ENCODE measurements at regions not wholly inside any gene's neighbourhood (a gene's known extent, or its start where the extent isn't known, plus 50 kb on each side); places are given as distances from the start of the nearest gene placed in this dataset.
A peak's percentile ranks its signal among the peaks of the same experiment; 100 is the strongest.

DNA sequence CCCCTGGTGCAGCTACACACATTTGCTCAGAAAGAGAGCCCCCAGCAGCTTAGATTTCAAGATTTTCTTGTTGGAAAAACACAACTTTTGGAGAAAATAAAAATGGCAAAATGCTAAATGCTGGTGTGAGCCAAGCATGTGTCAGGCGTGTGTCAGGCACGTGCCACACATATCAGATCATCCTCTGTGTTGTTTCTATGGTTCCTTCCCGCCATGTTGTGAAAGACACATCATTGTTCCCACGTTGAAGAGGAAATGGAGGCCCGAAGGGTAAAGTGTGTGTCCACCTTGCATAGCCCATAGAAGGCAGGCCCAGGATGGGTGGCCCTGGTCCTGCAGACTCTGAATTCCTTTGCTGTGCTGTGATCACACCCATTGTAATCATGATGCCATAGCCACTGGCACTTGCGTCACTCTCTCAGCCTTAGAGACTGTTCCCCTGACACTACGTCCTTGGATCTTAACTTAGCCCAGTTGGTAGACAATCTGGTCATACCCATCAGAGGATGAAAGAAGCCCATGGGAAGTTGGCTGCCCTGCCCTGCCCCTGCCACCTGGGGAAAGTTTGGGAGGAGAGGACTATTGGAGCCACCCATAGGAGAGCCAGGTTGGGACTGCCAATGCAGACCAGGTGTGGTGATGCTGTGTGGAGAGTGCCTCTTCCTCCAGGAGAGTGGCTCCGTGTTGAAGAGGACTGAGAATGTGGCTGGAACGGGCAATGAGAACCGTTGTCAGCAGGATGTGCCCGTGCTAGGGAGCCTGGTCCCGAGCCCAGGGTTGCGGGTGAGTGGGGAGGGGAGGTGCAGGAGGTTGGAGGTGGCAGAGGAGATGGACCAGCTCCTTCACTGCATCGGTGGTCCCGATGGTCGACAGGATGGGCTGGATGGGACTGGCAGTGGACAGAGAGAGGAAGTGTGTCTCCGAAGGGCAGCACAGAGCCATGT, 65.6 kb upstream of the IGFBP3 start:
- no peak for DNase-seq (ENCODE audit: low spot score)

DNA sequence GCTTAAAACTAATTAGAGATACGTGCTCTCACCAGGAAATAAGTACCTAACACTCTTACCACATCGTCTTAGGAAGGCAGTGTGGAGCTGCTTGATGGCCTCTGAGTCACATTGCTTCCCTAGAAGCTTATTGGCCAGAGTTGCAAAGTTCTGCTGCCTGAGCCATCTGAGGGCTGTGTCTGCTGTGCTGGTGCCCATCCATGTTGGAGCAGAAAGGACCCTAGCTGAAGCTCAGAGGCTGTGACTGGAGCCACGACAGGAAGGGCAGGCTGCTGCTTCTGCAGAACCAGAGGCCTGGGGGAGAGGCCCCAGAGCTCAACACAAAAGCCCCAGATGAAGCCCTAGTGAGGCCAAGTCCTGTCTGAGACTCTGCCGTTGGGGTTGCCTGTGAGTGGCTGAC, 64.8 kb upstream of the IGFBP3 start:
- peak; percentile 6 for DNase-seq (ENCODE audit: low spot score)

DNA sequence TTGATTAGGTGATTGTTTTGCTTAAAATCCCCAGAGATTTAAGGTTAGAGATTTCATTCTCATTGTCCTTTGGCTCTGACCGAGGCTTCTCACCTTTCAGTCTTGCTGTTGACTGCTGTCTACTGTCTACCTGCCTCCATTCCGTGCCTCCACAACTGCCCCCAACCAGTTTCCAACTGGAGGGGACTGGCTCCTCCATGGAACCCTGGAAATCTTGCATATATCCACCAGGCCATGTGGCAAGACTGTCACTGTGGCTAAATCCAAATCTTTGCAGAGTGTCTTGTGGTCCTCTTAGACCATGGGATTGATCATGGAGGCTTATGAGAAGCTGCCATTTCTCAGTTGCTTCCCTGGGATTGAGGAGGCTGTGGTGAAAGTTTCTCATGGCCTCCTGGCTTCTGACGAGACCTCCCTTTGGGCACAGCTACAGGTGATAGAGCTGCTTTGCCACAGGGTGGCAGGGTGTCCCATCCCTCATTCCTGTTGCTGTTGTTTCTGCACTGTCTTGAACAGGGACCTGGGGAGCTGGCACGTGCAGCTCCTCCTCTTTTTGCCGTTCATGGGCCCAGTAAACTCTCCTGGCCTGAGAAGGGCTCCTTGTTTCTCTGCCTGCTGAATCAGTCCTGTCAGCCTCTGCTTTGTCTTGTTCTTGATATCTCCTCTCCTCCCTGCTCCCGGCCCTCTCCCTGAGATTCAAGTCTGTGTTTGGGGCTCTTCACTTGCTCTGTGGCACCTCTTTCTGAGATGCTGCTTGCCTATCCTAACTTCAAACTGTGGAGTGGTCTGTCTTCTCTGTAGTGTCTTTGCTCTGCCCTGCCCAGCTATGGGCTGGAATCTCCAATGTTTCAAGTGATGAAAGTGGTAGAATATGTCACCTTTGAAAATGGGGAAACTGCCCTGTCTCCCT, 63.6 kb upstream of the IGFBP3 start:
- peak; percentile 7 for DNase-seq (ENCODE audit: low spot score)

DNA sequence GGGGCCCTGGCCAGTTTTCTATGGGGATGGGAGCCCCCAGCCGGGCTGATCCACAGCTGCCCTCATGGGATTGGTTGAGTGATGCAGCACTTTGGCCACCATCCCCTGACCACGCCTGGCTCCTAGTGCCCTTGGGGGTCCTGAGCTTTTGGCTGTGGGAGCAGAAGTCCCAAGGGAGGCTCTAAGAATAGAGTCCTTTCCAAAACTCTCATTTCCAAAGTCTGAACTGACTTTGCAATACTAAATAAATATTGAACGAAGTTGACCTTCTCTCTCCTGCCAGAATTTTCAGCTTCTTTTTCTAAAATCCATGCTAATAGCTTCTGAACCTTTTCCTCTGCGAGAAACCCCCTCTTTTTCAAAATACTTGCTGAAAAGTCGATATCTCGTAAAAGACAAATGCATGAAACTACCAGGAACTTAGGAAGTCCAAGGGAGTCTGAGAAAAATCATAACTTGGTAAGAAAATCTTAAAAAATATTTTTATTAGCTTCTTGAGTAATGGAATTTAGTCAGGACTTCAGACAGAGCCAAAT, 62.7 kb upstream of the IGFBP3 start:
- peak; percentile 8 for DNase-seq (ENCODE audit: low spot score)

DNA sequence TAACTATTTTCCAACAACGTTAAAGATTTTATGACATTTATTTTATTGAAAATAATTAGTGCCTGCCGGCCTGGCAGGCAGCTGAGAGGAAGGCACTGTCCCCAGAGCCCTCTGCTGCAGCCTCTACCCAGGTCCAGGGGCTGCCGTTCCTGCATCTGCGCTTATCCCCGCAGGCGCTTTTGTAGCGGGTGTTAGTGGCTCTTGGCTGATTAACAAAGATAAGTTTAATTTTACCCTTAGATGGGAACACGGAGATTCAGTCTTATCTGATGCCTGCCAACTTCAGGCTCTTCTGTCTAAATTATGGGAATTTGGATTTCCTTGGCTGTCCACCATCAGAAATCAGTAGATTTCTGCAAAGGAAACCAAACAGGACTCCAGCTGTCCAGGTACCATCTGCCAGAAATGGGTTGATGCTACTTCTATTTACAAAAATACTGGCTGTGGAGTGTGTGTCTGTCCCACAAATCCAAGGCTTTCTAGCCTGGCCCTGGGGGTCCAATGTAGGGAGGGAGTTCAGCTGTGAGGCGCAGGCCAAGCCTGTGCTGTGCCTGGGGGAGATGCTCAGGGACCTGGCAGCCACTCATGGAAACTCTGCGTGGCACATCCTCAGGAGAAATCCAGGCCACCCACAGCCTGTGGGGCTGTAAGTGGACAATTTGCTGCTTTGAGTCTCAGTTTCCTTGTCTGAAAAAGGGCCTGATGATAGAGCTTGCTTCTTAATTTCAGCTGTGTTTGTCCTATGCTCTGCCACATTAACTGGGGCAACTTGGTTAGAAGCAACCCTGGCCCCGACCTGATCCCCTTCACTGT, 62.0 kb upstream of the IGFBP3 start:
- peak; percentile 0 for DNase-seq (ENCODE audit: low spot score)

GRCh38 chr7:45982132-45982531, 61.1 kb upstream of the IGFBP3 start:
- no peak for DNase-seq (ENCODE audit: low spot score)

GRCh38 chr7:45980973-45981372, 59.9 kb upstream of the IGFBP3 start:
- DNase-seq (ENCODE audit: low spot score) = no peak

DNA sequence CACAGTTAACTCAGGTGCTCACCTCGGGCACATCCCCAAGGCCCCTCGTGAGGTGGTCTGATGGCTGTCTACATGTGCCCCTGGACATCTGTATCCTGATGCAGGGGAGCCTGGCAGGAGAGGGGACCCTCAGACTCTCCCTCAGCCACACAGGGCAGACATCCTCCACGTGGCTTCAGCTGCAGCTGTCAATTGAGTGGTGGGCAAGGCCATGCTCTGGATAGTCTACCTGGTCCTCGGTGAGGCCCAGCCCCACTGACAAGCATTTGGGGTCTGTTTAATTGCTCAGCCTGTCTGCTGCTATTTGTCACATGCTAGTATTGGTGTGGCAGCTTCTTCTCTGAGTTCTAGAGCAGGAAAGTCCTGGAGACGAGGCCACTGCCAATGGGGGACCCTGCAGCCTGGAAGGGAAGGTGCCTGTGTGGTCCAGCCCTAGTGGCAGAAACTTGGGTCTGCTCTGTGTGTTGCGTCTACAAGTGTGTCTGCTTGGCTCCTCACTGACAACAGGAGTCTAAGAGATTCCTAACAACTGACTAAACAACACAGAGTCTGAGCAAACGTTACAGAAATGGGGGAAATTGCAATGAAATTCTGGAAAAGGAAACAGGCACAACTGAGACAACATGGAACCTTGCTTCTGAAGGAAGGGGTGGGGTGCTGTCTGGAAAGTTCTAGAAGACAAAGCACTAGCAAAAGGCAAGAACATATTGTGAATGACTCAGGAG, 59.3 kb upstream of the IGFBP3 start:
- no peak for DNase-seq (ENCODE audit: low spot score)

DNA sequence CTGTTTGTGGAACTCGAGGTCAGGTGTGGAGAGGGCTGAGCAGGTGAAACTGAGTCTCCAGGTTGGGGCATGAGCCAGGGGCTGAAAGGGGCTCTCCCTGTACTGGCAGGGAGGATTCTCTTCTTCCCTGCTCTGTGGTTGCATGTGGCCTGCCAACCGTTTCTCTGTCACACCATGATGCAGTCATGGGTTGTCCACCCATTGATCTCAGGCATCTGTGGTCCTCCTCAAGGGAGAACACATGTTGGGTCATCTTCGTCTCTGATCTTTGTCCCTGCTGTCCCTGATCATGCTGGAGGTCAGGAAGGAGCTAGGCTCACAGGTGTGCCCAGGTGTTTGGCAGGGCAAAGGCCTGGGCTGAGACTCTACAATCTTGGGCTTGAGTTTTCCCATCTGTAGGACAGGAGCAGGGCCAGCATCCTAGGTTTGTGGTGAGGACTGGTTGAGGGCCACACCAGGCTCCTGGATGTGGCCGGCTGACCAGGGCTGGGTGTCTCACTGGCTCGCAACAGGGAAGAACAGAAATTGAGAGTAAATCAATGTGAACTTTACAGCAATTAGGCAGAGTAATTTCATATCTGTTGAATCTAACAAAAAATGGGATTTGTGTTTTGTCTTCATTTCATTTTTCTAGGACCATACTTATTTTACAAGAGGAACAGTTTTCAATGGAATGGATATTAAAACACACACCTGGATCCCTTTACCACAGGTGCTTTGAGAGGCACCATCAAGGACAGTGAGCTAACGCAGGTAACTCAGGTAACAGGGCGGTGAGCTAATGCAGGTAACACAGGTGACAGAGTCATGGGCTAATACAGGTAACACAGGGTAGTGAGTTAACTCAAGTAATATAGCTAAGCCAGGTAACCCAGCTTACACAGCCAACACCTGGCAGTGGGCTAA, 58.5 kb upstream of the IGFBP3 start:
- DNase-seq (ENCODE audit: low spot score) = no peak

GRCh38 chr7:45978731-45979211, 57.7 kb upstream of the IGFBP3 start:
- DNase-seq (ENCODE audit: low spot score) = no peak

GRCh38 chr7:45978010-45978681, 57.1 kb upstream of the IGFBP3 start:
- DNase-seq (ENCODE audit: low spot score) = peak; percentile 64

- DNase-seq (ENCODE audit: low spot score) = no peak
Measured at GRCh38 chr7:45977256-45977780, 56.2 kb upstream of the IGFBP3 start.

DNA sequence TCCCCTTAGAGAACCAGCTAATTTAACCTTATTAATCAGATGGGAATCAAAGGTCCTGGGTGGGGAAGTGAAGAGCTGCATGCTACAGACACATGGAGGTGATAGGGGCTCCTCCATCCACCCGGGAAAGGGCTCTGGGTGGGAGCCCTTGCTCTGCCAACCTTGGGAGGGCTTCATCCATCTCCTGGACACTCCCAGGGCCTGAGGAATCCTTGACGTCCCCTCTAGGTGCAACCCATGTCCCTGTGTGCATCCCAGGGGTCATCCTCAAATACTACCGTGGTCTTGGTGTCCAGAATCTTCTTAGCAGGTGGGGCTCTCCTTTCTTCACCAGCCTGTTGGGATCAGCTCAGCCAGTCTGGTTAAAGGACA, 55.4 kb upstream of the IGFBP3 start:
- DNase-seq (ENCODE audit: low spot score) = no peak

GRCh38 chr7:45975847-45976484, 54.9 kb upstream of the IGFBP3 start:
- no peak for DNase-seq (ENCODE audit: low spot score)

- no peak for DNase-seq (ENCODE audit: low spot score)
Measured at GRCh38 chr7:45975367-45975766, 54.3 kb upstream of the IGFBP3 start.

DNA sequence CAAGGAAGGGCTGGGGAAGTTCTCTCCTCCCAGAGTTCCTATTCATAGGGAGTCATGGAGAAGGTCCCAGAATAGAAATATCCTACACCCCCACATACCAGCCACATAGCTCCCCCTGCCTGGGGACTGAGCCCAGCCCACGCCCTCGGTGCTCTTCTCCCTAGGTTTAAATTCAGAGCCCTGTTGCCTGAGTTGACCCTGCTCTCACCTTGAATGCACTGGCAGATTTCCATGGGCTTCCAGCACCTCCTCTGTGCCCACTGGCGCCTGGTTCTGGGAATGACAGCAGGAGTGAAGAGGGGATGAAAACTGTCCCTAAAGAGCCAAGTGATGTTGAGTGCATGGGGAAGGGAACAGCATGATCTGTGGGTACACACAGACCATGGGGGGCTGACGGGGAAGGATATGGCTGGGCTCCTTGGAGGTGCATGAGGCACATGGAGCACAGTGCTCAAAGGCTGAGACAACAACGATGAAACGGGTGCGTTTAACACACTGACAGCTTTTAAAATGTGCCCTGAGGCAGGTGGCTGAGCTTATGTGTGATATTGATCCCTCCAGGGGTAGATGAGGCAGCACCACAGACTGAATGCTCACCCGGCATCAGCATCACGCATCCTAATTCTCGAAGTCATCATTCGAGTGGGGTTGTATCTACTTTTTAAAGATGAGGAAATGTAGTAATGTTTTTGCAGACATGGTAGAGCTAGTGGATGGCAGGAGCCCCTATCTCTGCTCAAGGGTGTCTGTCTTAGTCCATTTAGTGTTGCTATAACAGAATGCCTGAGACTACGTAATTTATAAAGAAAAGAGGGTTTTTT, 53.7 kb upstream of the IGFBP3 start:
- no peak for DNase-seq (ENCODE audit: low spot score)

Data from mucosa of gallbladder (tissue), 1 donor.